ENCODE measurements at regions not wholly inside any gene's neighbourhood (a gene's known extent, or its start where the extent isn't known, plus 50 kb on each side); places are given as distances from the start of the nearest gene placed in this dataset.

- no peak for DNase-seq
Measured at GRCh38 chr2:37425408-37425807, 81.0 kb downstream of the QPCT start.

DNA sequence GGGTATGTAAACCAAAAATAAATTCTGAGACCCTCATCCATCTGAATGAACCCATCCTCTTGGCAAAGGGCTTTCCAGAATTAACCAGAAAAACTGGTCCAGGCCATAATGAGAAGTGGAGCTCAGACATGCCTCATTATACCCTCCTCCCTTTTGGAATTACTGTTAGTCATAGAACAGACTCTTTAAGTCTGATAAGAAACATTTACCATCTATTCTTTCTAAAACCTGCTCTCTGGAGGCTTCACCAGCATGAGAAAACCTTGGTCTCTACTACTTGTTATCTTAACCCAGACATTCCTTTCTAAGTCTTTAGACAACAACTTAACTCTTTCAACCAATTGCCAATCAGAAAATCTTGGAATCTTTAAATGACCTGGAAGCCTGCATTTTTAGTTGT, 82.8 kb downstream of the QPCT start:
- DNase-seq = no peak

GRCh38 chr2:37436323-37436722, 91.9 kb downstream of the QPCT start:
- DNase-seq = no peak

DNA sequence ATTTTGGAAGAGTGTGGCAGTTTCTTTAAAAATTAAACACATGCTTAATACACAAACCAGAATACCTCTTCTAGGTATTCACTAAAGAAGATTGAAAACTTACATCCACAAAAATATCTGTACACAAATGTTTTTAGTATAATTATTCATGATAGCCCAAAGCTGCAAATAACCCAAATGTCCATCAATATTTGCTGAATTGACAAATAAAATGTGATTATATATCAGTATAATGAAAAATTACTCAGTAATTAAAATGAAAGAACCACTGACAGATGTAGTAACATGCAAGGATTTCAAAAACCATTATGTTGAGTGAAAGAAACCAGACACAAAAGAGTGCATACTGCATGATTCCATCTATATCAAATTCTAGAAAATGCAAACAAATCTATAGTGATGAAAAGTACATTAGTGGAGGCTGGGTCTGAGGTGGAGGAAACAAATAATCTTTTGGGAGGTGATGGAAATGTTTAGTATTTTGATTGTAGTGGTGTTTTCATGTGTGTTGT, 94.8 kb downstream of the QPCT start:
- no peak for DNase-seq

DNA sequence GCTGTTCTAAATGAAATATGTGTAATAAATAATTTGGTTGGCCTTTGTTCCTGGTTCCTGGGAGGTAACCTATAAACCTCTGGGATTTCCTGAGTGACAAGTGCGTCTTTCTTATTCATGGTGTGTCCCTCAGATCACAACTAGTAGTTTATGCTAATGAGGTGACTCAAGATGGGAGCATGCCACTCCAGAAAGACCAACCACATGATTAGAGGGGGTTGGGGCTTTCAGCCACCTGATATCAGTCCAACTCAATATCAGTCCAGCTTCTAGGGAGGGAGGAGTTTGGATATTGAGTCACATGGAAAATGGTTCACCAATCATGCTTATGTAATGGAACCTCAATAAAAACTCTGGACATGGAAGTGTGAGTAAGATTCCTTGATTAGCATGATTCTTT, 96.6 kb downstream of the QPCT start:
- no peak for DNase-seq

DNA sequence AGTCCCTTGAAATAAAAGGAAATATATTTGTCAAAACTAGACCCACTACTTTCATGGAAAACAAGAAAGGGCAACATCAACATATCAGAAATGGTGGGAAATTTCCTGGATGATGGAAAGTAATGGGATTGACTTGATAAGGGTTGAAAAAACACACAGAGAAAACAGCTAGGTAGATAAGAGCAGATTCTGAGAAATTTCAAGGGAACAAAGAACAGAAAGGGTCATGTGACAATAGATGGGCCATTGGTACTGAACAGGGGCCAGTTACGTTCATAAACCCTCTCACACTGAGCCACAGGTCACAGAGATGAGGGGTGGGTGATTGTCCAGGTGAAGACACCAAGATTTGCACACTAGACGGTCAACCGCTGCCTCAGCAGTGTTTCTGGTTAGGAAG, 98.7 kb downstream of the QPCT start:
- no peak for DNase-seq

GRCh38 chr2:37447446-37447845, 103.0 kb downstream of the QPCT start:
- no peak for DNase-seq

DNA sequence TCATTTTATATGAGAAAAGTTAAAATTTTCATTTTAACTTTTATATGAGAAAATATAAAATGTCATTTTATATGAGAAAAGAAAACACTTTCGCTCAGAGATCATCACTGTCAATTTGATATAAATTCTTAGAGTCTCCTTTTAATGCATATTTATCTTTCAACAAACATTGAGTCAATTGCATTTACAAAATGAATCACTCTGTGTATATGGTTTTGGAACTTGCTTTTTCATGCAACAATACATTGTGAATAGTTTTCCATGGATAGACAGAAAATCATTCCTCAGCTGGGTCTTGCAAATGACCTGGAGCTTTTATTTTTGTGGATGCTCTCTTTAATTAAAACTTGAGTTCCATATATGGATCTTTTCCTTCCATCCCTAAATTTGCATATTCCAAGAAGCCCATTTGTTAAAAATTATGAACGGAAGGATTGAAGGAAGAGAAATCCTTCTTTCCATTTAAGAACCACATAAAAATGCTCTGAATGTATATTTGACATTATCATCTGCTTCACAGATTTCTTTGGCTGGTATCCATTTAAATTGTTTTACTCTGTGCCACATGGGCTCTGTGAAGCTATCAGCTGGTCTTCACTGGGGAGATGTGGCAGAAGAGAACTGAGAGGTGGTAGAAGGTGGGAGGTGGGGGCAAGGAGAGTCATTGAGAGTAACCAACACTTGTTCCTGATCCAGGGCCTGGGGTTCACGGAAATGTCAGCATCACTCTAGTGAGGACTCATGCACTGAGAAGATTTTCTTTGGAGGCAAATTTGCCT, 104.1 kb downstream of the QPCT start:
- DNase-seq = no peak

DNA sequence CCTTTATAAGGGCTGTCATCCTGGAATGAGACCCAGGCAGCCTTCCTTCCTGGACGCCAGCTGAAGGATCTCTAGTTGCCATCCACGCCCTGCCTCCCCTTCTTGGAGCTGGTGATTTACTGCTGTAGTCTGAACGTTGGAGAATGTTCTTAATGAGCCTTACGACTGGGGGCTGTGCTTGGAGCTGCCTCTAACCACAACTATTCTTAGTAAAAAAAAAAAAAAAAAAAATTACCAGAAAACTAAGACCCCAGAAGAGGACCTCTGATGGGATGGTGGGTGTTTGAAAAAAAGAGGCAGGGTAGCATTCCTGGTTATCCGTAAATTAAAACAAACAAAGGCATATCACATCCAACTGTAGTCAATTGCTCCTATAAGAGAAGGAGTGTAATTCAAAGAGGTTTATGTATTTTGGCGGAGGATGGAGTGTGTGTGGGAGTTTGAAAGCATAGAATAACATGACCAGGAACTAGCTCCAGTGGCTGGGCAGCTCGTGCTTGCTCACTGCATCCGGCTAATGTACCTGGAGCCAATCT, 105.4 kb downstream of the QPCT start:
- no peak for DNase-seq

DNA sequence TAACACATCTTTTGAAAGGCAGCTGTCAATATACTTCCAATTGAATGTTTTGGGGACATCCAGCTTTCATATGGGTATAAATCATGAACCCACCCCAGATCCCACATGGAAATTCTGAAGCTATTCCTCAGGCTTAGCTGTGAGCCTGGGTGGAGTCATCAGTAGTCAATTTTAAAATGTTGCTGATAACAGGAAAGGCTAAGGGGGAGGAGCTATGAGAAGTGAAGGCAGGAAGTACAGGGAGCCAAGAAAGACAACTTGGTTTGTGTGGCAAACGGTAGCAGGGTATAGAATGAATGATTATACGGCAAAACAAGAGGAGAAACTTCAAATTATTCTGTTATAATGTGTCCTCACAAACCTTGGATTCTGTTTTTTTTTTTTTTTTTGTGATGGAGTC, 108.6 kb downstream of the QPCT start:
- DNase-seq = no peak

- DNase-seq = no peak
Measured at GRCh38 chr2:37454851-37455762, 110.7 kb downstream of the QPCT start.

- no peak for DNase-seq
Measured at GRCh38 chr2:37456479-37456878, 112.0 kb downstream of the QPCT start.

GRCh38 chr2:37457401-37457901, 113.0 kb downstream of the QPCT start:
- DNase-seq = no peak

GRCh38 chr2:37458133-37458532, 113.7 kb downstream of the QPCT start:
- DNase-seq = no peak

DNA sequence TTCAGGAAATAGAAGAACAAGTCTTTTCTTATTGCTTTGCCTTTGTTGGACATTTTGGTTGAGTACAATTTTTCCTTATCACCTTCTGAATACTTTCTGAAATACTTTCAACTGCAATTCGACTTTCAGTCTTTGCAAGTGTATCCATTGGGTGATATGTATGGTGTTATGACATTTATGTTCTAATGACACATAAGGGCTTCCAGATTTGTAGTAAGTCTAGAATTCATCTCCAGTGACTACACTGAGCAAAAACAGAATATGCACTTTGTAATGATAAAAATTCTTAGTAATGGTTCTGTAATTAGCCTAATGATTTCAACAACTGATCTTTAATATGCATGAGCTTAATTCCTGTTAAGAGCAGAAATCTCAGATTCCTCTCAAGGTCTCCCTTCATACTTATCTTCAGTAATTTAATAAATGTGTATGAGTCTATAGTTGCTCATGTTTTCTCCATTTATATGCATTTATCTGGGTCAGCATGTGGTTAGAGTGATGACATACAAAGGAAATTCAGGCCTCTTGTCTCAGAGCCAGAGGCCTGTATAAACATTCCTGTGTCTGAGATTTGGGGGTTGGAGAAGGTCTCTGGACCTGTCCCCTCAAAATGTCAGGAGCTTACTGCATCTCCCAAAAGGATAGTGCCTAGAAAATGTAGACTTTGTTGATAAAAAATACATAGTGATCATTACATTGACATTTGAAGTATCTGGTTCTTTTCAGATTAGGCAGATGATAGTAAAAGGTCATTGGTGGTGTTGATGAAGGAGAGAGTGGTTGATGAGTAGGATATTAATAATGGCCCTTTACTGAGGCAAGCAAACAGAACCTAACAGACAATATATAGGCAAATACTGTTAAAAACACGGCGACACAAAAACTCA, 114.9 kb downstream of the QPCT start:
- DNase-seq = no peak

DNA sequence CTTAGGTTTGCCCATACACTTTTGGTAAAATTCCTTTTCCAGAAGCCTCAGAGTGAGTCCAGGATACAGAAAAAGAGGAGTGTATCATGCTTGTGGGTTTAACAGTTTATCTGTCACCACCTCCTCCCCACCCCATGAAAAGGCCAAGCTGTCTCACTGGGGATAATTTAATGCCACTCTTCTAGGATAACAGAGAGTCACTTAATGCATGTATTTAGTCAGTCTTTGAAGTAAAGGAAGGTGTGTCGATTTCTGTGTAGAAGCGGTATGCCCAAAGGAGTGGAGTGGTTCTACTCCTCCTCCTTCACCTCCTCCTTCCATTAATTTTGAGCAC, 116.4 kb downstream of the QPCT start:
- DNase-seq = no peak

- DNase-seq = no peak
Measured at GRCh38 chr2:37464067-37464466, 119.6 kb downstream of the QPCT start.

GRCh38 chr2:37466533-37467222, 122.2 kb downstream of the QPCT start:
- DNase-seq = no peak

DNA sequence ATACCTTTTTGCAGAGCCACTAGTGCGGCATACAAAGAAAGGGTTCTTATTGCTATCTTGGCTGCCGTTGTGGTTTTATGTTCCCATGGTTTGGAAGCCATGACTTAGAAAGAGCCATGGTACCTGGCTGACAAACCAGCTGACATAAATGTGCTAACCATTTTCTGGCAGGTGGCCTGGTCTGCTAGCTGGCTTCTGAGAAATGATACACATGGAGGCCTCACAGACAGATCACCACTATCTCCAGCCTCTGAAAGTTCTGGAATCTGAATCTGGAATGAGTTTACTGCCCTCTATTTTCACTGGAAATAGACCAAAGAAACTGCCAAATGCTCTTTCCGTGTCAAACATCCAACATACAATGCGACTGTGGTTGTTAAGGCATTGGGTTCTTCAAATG, 123.7 kb downstream of the QPCT start:
- DNase-seq = no peak

DNA sequence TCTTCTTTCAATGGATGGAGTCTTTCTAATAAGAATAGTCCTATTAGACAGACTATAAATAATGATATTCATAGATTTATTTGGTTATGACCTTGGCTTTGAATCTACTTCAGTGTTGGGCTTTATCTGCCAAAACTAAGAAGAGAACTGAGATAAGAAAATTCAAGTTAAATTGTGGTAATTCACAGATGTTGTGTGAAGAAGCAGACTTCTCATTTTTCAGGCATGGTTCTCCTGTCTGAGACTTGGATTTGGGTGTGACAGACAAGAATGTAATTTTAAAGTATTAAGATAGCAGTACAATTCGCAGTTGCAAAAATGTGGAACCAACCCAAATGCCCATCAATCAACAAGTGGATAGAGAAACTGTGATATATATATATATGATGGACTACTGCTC, 124.7 kb downstream of the QPCT start:
- DNase-seq = no peak

DNA sequence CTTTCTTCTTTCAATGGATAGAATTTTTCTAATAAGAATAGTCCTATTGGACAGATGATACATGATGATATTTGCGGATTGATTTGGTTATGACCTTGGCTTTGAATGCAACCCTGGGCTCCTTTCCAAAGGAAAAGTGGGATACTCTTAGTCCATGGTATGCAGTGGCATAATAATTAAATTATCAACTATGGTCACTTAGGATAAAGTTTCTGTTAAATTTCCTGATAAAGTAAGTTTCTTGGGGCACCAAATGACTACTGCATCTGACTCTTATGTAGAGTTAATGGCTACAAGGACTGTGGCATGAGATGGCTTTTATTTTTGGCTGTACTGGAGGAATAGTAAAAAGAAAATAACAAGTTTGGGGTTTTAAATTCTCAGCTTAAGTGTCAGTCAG, 126.7 kb downstream of the QPCT start:
- DNase-seq = no peak

DNA sequence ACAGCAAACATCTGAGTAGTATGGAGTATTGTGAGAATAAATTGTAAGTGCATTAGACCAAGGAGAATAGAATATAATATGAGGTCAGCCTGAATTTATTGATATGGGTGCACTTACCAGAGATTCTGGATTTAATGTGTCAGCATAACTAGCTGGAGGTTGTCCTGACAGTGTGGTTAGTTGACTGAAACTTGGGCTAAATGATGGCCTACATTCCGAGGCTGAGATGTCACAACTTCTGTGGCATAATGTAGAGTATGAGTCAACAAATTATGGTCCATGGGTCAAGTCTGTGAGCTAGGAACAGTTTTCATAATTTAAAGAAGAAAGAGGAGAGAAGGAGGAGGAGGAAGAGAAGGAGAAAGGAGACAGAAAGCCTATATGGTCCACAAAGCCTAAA, 127.6 kb downstream of the QPCT start:
- no peak for DNase-seq

All from DMS79 (cell line).